ENCODE measurements at regions not wholly inside any gene's neighbourhood (a gene's known extent, or its start where the extent isn't known, plus 50 kb on each side); places are given as distances from the start of the nearest gene placed in this dataset.
"Not testable (repeated sequence)": the region's sequence is repeated elsewhere in the genome, so short reads cannot be mapped to it uniquely, and the experiment has no call there.

- not testable (repeated sequence) for DNase-seq (ENCODE audit: low read depth)
Measured at GRCh38 chr10:8684916-8685315, 630.4 kb downstream of the GATA3 start.

DNA sequence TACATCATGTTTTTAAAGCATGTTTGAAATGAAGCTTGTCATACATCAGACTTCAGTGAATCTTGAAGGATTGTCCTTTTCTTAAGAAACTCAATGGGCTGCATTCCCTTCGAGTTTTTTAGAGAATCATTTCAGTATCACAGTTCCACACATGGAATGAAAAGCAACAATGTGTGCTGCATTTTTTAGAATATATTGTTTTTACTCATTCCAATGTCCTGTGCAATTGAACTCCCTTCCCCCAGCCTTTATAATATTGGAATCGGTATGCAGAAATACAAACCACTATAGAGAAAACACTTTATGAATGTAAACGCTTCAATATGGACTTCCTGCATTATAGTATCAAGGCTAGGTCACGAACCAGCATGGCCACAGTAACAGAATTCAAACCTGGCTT is 634.4 kb downstream of the GATA3 start:
- no peak for DNase-seq (ENCODE audit: low read depth)

DNA sequence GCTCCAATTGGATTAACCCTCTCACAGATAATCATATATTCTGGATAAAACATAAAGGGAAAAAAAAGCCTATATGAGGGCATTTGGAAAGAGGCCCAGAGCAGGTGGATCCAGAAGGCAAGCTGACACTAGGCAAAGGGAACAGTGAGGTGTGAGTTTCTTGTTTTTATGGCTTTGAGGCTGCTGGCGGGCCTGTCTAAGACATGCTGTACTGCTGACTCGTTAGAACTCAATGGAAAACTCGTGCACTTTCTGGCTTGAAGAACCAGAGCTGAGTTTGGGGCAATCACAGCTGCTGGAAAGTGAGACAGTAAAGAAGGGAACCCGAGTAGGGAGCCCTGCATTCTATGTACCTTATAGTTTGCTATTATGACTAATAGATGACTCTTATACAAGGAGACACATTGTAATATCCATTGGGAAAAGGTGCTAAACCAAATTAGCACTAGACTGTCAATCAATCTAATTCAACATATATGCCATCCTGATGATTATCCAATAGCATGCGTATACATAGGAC is 637.1 kb downstream of the GATA3 start:
- DNase-seq (ENCODE audit: low read depth): no peak

GRCh38 chr10:8693635-8694034 is 639.1 kb downstream of the GATA3 start:
- DNase-seq (ENCODE audit: low read depth): not testable (repeated sequence)

DNA sequence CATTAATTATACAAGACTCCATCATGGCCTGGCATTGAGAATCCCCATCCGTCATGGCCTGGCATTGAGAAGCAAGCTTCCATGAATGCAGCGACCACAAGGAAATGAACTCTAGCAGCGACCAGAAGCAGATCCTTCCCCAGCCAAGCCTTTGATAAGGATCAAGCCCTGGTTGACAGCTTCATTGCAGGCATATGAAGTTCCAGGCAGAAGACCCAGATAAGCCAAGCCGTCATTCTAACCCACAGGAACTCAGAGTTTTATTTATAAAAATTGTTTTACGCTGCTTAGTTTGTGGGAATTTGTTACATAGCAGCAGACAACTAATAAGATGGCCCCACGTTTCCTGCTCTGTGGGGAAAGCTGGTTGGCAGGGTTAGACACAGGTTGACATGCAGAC is 642.3 kb downstream of the GATA3 start:
- no peak for DNase-seq (ENCODE audit: low read depth)

- DNase-seq (ENCODE audit: low read depth): no peak
Measured at GRCh38 chr10:8700689-8701088, 646.2 kb downstream of the GATA3 start.

- DNase-seq (ENCODE audit: low read depth): no peak
Measured at GRCh38 chr10:8702181-8702580, 647.7 kb downstream of the GATA3 start.

DNA sequence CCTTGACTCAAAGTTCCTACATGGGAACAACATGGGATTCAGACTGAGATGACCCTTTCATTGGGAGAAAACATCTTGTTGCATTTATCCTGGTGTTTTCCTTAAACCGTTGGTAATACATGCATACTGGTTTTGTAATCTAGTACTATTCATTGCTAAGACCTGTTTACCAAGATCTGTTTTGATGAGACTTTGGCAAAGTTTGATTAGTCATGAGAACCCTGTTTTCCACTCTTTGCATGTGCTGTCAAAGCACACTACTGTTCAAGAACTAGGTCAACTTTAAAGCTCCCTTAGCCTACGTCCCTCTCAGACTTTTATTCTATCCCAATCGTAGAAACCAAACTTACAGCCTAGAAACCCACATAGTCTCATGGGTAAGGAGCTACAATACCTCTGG is 650.9 kb downstream of the GATA3 start:
- no peak for DNase-seq (ENCODE audit: low read depth)

DNA sequence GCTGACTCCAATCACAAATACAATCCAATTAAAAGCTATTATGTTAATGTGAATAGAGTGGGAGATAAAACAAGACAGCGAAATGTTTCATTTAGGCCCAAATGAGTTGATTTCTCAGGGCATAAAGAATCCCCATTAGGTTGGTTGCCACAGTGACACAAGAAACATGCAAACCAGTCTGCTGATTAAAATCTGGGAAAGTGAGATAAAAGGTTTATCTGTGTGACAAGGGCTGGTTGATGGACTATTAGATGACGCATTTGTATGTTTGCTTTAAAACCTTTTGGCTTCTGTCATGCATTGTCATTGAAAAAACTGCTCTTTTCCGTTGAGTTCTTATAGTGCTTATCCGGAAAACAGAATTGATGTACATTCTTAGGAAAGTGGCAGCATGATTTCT is 658.2 kb downstream of the GATA3 start:
- DNase-seq (ENCODE audit: low read depth): peak; percentile 15

DNA sequence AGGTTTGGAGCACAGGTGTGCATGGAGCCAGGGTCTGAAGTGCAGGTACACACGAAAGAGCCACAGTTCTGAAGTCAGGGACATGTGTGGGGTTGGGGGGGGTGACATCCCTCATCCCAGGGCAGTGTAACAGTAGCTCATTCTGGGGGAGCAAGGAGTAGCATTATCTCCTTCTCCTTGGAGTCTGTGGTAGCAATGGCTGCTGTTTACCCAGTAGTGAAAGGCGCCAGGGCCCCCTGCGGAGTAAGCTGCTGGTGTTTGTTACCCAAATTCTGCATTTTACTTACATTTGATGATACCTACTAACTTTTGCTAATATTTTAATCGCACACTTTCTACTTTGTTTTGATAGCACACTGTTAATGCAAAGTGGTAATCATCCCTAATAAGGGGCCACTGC is 665.5 kb downstream of the GATA3 start:
- no peak for DNase-seq (ENCODE audit: low read depth)

GRCh38 chr10:8721650-8722049 is 667.2 kb downstream of the GATA3 start:
- DNase-seq (ENCODE audit: low read depth): no peak

- DNase-seq (ENCODE audit: low read depth): no peak
Measured at GRCh38 chr10:8722835-8723234, 668.3 kb downstream of the GATA3 start.

DNA sequence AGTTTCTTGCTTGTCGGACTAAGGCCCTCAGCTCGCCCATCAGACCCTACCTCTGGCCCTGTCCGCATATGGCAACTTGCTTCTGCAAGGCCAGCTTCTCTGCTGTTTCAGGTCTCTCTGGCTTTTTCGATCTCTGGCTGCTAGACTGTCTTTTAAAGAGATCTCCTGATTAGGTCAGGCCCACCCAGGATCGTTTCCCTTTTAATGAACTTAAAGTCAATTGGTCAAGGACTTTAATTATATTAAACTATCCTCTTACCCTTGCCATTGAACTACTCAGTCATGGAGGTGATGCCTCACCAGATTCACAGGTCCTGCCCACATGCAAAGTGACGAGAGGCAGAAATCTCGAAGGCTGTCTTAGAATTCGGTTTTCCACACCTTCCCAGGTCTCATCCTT is 670.9 kb downstream of the GATA3 start:
- no peak for DNase-seq (ENCODE audit: low read depth)

GRCh38 chr10:8726084-8726778 is 671.7 kb downstream of the GATA3 start:
- no peak for DNase-seq (ENCODE audit: low read depth)

GRCh38 chr10:8726779-8727084 is 672.2 kb downstream of the GATA3 start:
- DNase-seq (ENCODE audit: low read depth): no peak

DNA sequence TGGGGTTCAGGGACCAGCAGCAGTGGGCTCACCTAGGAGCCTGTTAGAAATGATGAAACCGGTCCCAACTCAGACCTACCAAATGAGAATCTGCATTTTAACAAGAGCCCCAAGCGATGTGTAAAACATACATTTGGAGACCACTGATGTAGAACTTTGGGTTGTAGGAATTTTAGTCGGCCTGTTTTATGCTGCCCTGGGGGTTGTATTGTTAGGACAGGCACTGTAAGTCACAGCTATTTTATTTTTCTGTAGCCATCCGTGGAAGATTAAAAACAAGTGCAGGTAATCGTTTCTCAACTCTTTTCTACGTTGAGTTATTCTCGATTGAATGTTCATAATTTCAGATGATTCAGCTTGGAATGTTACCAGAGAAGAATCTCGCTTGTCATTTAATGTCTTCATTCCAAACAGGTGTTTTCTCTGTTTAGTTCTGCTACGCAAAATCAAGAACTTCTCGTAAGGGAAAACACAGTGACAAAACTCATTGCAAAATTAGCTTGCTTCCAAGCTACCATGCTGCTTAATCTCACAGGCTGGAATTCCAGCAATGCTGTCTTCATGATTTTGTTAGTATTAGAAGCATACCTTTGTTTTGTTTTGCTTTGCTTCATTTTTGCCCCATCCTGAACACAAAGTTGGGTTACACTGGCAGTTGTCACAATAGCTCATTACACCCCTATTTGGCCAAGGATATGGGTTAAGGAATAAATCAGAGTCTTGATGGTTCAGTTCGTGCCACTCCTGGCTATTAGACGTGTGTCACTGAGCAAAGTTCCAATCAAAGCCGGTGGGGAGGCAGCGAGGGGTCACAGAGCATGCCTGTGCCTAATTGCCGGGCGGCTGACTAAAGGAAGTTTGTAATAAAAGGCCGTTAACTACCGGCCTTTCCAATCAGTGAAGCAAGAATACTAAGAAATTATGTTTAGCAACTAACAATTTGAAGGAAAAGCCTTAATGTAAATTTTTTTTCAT is 676.9 kb downstream of the GATA3 start:
- DNase-seq (ENCODE audit: low read depth): no peak

DNA sequence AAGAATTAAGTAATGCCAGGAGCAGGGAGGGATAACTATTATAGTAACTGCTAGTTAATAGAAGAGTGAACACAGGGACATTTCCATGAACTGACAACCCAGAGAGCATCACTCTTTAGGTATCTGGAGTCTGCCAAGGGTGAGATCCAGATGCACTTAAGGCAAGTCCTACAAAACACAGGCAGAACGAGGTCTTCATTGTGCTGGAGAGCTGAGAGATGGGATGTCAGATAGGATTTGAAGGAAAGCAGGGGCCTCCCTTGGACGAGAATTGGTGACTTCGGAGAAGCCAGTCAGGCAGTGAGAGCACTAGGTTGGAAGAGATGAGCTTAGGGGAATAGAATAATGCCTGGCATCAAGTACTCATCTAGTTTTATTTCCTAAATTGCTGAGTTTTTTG is 684.5 kb downstream of the GATA3 start:
- no peak for DNase-seq (ENCODE audit: low read depth)

- DNase-seq (ENCODE audit: low read depth): no peak
Measured at GRCh38 chr10:8752146-8752843, 697.8 kb downstream of the GATA3 start.

- peak; percentile 56 for DNase-seq (ENCODE audit: low read depth)
Measured at GRCh38 chr10:8758029-8758428, 703.5 kb downstream of the GATA3 start.

DNA sequence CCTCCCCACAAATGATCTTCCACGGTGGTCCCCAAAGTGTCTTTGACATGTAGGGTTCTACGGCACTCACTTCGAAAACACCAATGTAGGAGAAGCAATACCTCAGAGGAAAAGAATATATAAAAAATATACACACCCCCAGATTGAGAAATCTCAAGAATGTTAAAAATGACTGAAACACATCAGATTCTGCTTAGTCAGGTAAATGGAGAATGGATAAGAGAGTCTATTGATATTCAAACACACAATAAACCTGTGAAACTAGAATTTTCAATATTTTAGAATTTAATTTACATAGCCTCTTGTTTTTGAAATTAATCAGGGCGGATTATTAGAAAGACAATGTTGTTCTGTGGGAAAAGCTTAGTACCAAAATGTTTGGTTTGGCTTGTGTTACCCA is 712.4 kb downstream of the GATA3 start:
- no peak for DNase-seq (ENCODE audit: low read depth)

- peak; percentile 5 for DNase-seq (ENCODE audit: low read depth)
Measured at GRCh38 chr10:8767591-8767990, 713.1 kb downstream of the GATA3 start.

- DNase-seq (ENCODE audit: low read depth): no peak
Measured at GRCh38 chr10:8768341-8768740, 713.9 kb downstream of the GATA3 start.

All from Daoy (cell line).